ENCODE measurements at regions not wholly inside any gene's neighbourhood (a gene's known extent, or its start where the extent isn't known, plus 50 kb on each side); places are given as distances from the start of the nearest gene placed in this dataset.

DNA sequence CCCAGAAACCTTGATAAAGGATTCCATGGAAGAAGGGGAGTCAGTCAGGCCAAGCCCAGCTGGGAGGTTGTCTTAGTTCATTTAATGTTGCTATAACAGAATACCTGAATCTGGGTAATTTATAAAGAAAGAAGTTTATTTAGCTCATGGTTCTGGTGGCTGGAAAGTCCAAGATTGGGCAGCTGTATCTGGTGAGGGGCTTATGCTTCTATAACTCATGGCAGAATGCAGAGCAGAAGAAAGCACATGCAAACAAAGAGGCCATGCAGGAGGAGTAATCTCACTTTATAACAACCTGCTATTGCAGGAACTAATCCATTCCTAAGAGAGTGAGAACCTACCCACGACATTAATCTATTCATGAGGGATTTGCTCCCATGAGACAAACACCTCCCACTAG, 54.2 kb upstream of the ANKRD1 start:
- no peak overlapping the region for H3K27ac Mint-ChIP-seq (ENCODE audit: low read depth)
- H3K4me3 Mint-ChIP-seq = no peak overlapping the region
- no peaks in the 10 kb centered on the region for H3K4me1 Mint-ChIP-seq
- ATAC-seq (replicated peaks; ENCODE audit: extremely low read depth, poor library complexity, severe bottlenecking) = no peak
- no peaks in the 10 kb centered on the region for H3K9me3 Mint-ChIP-seq
- H3K27me3 Mint-ChIP-seq = peaks cover 11% of the 10 kb centered on the region
- no peak for DNase-seq (ENCODE audit: low spot score in 2 of 2)
- no peaks in the 10 kb centered on the region for H3K36me3 Mint-ChIP-seq (ENCODE audit: insufficient read depth)

GRCh38 chr10:90977162-90977854, 56.4 kb upstream of the ANKRD1 start:
- Mint-ChIP-seq H3K36me3 (ENCODE audit: insufficient read depth) (no peaks in the 10 kb centered on the region), H3K4me3 (no peak overlapping the region)
- ATAC-seq (replicated peaks; ENCODE audit: extremely low read depth, poor library complexity, severe bottlenecking) = no peak

GRCh38 chr10:90977855-90978486, 57.1 kb upstream of the ANKRD1 start:
- Mint-ChIP-seq H3K27ac (ENCODE audit: low read depth) (no peak overlapping the region), H3K36me3 (ENCODE audit: insufficient read depth) (peaks cover 3% of the 10 kb centered on the region), H3K4me3 (no peak overlapping the region), H3K9me3 (no peaks in the 10 kb centered on the region), H3K27me3 (no peaks in the 10 kb centered on the region), H3K4me1 (no peaks in the 10 kb centered on the region)
- DNase-seq (ENCODE audit: low spot score in 2 of 2) = no peak
- no peak for ATAC-seq (replicated peaks; ENCODE audit: extremely low read depth, poor library complexity, severe bottlenecking)

More at GRCh38 chr10:90977162-90977854, 56.4 kb upstream of the ANKRD1 start:
- no peaks in the 10 kb centered on the region for H3K9me3 Mint-ChIP-seq
- DNase-seq (ENCODE audit: low spot score in 2 of 2) = no peak
- H3K27ac Mint-ChIP-seq (ENCODE audit: low read depth) = no peak overlapping the region
- H3K27me3 Mint-ChIP-seq = no peaks in the 10 kb centered on the region
- no peaks in the 10 kb centered on the region for H3K4me1 Mint-ChIP-seq

GRCh38 chr10:90982406-90983008, 61.6 kb upstream of the ANKRD1 start:
- Mint-ChIP-seq H3K4me1 (no peaks in the 10 kb centered on the region), H3K27me3 (no peaks in the 10 kb centered on the region), H3K27ac (ENCODE audit: low read depth) (no peak overlapping the region), H3K4me3 (no peak overlapping the region), H3K36me3 (ENCODE audit: insufficient read depth) (peaks cover 3% of the 10 kb centered on the region), H3K9me3 (no peaks in the 10 kb centered on the region)
- ATAC-seq (replicated peaks; ENCODE audit: extremely low read depth, poor library complexity, severe bottlenecking) (no peak), DNase-seq (ENCODE audit: low spot score in 2 of 2) (no peak)

DNA sequence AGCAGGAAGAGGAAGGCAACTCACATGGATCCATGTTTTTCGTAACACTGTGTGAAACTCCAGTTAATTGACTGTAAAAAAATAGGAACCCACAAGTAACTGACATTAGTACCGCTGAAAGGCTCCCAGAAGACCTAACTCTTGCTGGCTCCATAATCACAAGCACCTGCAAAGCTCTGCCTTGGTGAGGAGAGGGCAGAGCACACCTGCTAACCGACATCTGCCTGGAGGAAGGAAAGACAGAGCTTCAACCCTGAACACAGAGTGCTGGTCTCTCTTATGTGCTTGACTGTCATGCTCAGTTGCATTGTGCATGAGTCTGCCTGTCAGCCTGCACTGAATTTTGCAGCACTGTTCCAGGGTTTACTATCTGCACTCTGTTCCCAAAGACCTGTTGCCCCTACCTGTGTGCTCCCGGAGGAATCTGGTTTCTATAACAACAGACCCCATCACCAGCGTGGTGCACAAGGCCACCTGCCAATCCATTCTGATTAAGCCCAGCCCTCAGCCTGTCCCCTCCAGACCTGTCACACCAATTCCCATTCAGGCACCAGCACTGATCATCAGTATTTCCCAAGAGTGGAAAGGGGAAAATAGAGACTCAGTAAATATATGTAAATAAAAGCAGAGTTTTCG, 63.1 kb upstream of the ANKRD1 start:
- no peaks in the 10 kb centered on the region for H3K9me3 Mint-ChIP-seq
- no peak overlapping the region for H3K27ac Mint-ChIP-seq (ENCODE audit: low read depth)
- no peak overlapping the region for H3K4me3 Mint-ChIP-seq
- H3K36me3 Mint-ChIP-seq (ENCODE audit: insufficient read depth) = peaks cover 3% of the 10 kb centered on the region
- DNase-seq (ENCODE audit: low spot score in 2 of 2) = no peak
- no peaks in the 10 kb centered on the region for H3K4me1 Mint-ChIP-seq
- ATAC-seq (replicated peaks; ENCODE audit: extremely low read depth, poor library complexity, severe bottlenecking) = no peak
- no peaks in the 10 kb centered on the region for H3K27me3 Mint-ChIP-seq

- no peak overlapping the region for H3K27ac Mint-ChIP-seq (ENCODE audit: low read depth)
- H3K4me3 Mint-ChIP-seq = no peak overlapping the region
- DNase-seq (ENCODE audit: low spot score in 2 of 2) (no peak), ATAC-seq (replicated peaks; ENCODE audit: extremely low read depth, poor library complexity, severe bottlenecking) (no peak)
- no peaks in the 10 kb centered on the region for H3K27me3 Mint-ChIP-seq
- no peaks in the 10 kb centered on the region for H3K9me3 Mint-ChIP-seq
- H3K36me3 Mint-ChIP-seq (ENCODE audit: insufficient read depth) = peaks cover 3% of the 10 kb centered on the region
- H3K4me1 Mint-ChIP-seq = no peaks in the 10 kb centered on the region
These were observed 64.0 kb upstream of the ANKRD1 start for GRCh38 chr10:90984898-90985297.

DNA sequence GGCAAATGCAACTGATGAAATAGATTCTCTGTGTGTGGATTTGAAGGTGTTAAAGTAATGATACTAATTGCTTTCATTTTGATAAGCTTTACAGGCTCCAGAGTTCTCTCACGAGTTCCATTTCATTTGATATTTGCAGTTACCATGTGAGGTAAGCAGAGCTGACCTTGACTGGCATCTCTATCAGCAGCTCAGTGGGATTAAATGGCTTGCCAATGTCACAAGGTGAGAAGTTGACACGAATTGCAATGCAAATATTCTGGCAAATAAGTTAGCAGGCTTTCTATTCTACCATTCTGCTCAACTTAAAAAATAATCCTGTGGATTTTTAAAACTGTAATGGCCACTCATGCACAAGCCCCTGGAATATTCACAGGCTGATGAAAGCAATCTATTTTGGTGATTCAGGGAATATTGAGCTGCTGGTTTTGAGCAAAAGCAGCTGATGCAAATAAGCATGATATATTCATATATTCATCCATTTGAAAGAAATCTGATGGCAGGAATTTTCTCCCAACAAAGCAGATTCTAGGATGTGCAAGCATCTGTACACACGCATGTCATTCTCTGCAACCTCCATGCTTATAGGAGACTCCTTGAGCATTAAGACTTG, 64.5 kb upstream of the ANKRD1 start:
- ATAC-seq (replicated peaks; ENCODE audit: extremely low read depth, poor library complexity, severe bottlenecking) = no peak
- H3K36me3 Mint-ChIP-seq (ENCODE audit: insufficient read depth) = peaks cover 3% of the 10 kb centered on the region
- no peaks in the 10 kb centered on the region for H3K27me3 Mint-ChIP-seq
- DNase-seq (ENCODE audit: low spot score in 2 of 2) = no peak
- H3K4me1 Mint-ChIP-seq = no peaks in the 10 kb centered on the region
- no peak overlapping the region for H3K4me3 Mint-ChIP-seq
- no peaks in the 10 kb centered on the region for H3K9me3 Mint-ChIP-seq
- no peak overlapping the region for H3K27ac Mint-ChIP-seq (ENCODE audit: low read depth)

DNA sequence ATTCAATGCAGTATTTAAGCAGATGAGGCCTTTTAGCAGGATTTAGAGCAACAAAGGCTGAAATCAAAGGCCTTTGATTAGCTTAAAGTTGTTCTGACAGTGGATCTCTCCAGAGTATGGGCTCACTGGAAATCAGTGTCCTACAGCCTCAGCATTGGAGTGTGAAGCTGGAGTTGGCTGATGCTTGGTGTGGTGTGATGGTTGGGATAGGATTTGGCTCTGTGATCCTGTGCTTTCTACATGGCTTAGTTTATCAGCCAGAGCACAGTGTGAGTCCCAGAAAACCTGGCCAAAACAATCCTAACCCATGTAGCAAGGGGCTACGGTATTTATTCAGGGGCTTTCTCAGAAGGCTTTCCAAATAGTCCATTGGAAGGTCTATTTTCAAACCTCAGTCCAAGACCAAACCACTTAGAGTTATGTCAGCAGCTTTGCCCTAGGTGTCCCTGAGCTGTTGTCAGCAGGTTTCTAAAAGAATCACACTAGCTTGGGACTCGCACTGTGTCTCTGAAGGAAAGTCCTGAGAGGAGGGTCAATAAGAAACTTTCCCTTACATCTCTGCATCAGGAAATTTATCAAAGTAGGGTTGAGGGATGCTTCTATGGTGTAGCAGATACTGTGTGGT, 65.4 kb upstream of the ANKRD1 start:
- Mint-ChIP-seq H3K36me3 (ENCODE audit: insufficient read depth) (peaks cover 3% of the 10 kb centered on the region), H3K4me3 (no peak overlapping the region), H3K9me3 (no peaks in the 10 kb centered on the region), H3K27ac (ENCODE audit: low read depth) (no peak overlapping the region), H3K4me1 (no peaks in the 10 kb centered on the region), H3K27me3 (no peaks in the 10 kb centered on the region)
- no peak for ATAC-seq (replicated peaks; ENCODE audit: extremely low read depth, poor library complexity, severe bottlenecking)
- DNase-seq (ENCODE audit: low spot score in 2 of 2) = no peak

DNA sequence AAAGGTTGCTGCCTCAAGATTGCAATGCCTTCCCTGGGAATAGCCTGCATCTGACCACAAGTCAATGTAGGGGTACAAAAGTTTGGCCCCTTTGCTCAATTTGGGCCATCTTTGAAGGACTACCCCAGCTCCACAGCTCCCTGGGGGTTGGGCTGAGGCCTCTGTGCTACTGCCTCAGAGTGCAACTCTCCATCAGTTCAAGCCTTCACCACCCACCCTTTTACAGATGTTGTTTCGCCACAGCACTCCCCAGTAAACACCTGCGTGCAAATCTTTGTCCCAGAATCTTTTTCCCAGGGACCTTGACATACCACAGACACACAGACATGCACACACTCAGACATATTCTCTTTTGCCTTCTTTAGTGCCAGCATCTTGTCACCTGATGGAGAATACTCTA, 66.0 kb upstream of the ANKRD1 start:
- peaks cover 3% of the 10 kb centered on the region for H3K36me3 Mint-ChIP-seq (ENCODE audit: insufficient read depth)
- no peak for DNase-seq (ENCODE audit: low spot score in 2 of 2)
- no peak for ATAC-seq (replicated peaks; ENCODE audit: extremely low read depth, poor library complexity, severe bottlenecking)
- H3K4me1 Mint-ChIP-seq = no peaks in the 10 kb centered on the region
- no peaks in the 10 kb centered on the region for H3K27me3 Mint-ChIP-seq
- H3K27ac Mint-ChIP-seq (ENCODE audit: low read depth) = no peak overlapping the region
- no peaks in the 10 kb centered on the region for H3K9me3 Mint-ChIP-seq
- H3K4me3 Mint-ChIP-seq = no peak overlapping the region

- no peaks in the 10 kb centered on the region for H3K4me1 Mint-ChIP-seq
- no peaks in the 10 kb centered on the region for H3K27me3 Mint-ChIP-seq
- ATAC-seq (replicated peaks; ENCODE audit: extremely low read depth, poor library complexity, severe bottlenecking) = no peak
- no peak overlapping the region for H3K4me3 Mint-ChIP-seq
- H3K36me3 Mint-ChIP-seq (ENCODE audit: insufficient read depth) = peaks cover 3% of the 10 kb centered on the region
- DNase-seq (ENCODE audit: low spot score in 2 of 2) = no peak
- H3K27ac Mint-ChIP-seq (ENCODE audit: low read depth) = no peak overlapping the region
- H3K9me3 Mint-ChIP-seq = no peaks in the 10 kb centered on the region
These were observed 66.5 kb upstream of the ANKRD1 start for GRCh38 chr10:90987383-90987782.

DNA sequence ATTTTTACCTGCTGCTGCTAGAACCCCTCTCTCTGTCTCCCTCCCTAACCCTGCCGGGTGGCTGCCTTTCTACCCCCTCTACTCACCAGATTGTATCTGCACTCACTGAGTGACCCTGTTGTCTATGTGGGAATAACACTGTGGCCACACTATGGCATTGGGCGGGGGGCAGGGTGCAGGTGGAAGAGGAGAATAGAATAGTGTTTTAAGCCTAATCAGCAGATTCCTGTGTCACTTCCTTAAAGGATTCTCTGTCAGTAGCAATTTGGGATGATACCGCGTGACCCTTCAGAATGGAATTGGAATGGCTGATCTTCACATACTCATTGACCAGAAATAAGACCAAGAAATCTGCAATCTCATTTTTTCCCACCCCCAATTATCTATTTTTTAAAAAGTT, 67.1 kb upstream of the ANKRD1 start:
- ATAC-seq (replicated peaks; ENCODE audit: extremely low read depth, poor library complexity, severe bottlenecking) = no peak
- Mint-ChIP-seq H3K4me3 (no peak overlapping the region), H3K27me3 (no peaks in the 10 kb centered on the region), H3K4me1 (no peaks in the 10 kb centered on the region), H3K27ac (ENCODE audit: low read depth) (no peak overlapping the region), H3K36me3 (ENCODE audit: insufficient read depth) (no peaks in the 10 kb centered on the region), H3K9me3 (no peaks in the 10 kb centered on the region)
- DNase-seq (ENCODE audit: low spot score in 2 of 2) = no peak

DNA sequence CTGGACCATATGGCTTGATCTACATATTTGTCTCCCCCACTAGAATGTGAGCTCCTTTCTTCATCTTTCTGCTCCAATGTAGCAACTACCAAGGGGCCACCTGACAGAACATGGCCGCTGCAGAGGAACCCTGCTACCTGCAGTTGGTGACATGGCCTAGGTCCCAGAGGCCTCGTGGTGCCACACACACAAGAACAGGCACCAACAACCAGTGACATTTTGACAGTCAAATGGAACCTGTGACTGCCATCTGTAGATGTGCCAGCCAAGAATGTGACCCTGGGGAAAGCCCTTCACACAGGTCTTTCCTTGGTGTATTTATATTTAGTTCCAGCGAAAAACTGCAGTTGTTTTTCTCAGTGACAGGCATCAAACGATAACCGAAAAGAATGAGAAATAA, 67.9 kb upstream of the ANKRD1 start:
- DNase-seq (ENCODE audit: low spot score in 2 of 2) (no peak), ATAC-seq (replicated peaks; ENCODE audit: extremely low read depth, poor library complexity, severe bottlenecking) (no peak)
- H3K4me1 Mint-ChIP-seq = no peaks in the 10 kb centered on the region
- H3K27me3 Mint-ChIP-seq = peaks cover under 1% of the 10 kb centered on the region
- no peaks in the 10 kb centered on the region for H3K9me3 Mint-ChIP-seq
- no peak overlapping the region for H3K27ac Mint-ChIP-seq (ENCODE audit: low read depth)
- H3K36me3 Mint-ChIP-seq (ENCODE audit: insufficient read depth) = no peaks in the 10 kb centered on the region
- no peak overlapping the region for H3K4me3 Mint-ChIP-seq

Measured in central memory CD8-positive, alpha-beta T cell (primary cell).